ENCODE measurements at regions not wholly inside any gene's neighbourhood (a gene's known extent, or its start where the extent isn't known, plus 50 kb on each side); places are given as distances from the start of the nearest gene placed in this dataset.

- no peak for TF ChIP-seq POLR2A (IDR thresholded peaks at IDR 0.05)
- TF ChIP-seq, protein P1, sequence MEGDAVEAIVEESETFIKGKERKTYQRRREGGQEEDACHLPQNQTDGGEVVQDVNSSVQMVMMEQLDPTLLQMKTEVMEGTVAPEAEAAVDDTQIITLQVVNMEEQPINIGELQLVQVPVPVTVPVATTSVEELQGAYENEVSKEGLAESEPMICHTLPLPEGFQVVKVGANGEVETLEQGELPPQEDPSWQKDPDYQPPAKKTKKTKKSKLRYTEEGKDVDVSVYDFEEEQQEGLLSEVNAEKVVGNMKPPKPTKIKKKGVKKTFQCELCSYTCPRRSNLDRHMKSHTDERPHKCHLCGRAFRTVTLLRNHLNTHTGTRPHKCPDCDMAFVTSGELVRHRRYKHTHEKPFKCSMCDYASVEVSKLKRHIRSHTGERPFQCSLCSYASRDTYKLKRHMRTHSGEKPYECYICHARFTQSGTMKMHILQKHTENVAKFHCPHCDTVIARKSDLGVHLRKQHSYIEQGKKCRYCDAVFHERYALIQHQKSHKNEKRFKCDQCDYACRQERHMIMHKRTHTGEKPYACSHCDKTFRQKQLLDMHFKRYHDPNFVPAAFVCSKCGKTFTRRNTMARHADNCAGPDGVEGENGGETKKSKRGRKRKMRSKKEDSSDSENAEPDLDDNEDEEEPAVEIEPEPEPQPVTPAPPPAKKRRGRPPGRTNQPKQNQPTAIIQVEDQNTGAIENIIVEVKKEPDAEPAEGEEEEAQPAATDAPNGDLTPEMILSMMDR (IDR thresholded peaks at IDR 0.05): no peak
Observed at GRCh38 chr13:85381082-85381481, 418.1 kb downstream of the SLITRK6 start.

Data from tibial nerve (tissue), 3 donors.